ENCODE measurements at regions not wholly inside any gene's neighbourhood (a gene's known extent, or its start where the extent isn't known, plus 50 kb on each side); places are given as distances from the start of the nearest gene placed in this dataset.
"Not testable (repeated sequence)": the region's sequence is repeated elsewhere in the genome, so short reads cannot be mapped to it uniquely, and the experiment has no call there.

DNA sequence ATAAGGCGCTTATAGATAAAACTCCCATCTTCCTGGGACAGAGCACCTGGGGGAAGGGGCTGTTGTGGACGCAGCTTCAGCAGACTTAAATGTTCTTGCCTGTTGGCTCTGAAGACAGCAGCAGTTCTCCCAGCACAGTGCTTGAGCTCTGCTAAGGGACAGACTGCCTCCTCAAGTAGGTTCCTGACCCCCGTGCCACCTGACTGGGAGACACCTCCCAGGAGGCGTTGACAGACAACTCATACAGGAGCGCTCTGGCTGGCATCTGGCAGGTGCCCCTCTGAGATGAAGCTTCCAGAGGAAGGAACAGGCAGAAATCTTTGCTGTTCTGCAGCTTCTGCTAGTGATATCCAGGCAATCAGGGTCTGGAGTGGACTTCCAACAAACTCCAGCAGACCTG is 383.1 kb upstream of the EMCN start:
- not testable (repeated sequence) for DNase-seq

- no peak for DNase-seq
Observed at GRCh38 chr4:100900134-100900533, 382.3 kb upstream of the EMCN start.

GRCh38 chr4:100898844-100899243 is 381.0 kb upstream of the EMCN start:
- no peak for DNase-seq

GRCh38 chr4:100895556-100896197 is 377.9 kb upstream of the EMCN start:
- DNase-seq, result no peak

DNA sequence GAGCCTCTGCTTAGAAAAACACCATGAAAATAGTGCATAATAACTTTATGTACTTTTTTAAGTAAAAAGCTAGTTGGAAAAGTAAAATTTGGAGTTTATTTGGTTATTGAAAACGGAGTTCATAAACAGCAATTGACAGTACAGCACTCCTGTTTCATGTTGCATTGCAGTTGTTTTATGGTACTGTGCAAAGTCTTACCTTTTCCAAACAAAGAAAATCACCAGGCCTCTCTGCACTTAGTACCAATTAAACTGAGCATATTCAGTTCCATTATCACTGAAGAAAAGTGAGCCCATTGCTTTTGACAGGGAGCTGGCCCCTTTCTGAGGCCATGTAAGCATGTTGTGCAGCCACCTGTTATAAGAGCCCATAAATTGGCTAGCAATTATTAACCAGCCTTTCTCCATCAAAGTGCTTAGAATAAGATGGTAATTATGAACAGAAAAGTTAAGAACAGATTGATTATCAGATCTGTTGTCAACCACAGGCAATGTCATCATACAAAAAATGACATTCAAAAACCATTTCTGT is 376.6 kb upstream of the EMCN start:
- no peak for DNase-seq

DNA sequence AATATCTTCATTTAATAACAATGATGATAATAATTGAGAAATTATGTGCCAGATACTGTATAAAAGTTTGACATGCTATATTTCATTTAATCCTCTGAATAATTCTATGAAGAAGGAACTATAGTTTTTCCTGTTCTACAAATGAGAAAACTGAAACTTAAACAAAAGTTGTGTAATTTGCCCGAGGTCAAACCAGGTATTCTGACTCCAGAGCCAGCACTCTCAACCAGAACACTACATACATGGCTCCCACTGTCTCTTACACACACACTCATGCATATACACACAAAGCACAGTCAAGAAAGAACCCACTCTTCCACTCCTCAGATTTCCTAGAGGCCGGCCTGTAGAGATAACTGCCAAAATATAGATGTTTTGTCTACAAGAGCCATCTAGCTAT is 374.0 kb upstream of the EMCN start:
- no peak for DNase-seq

- no peak for DNase-seq
Observed at GRCh38 chr4:100889898-100890297, 372.1 kb upstream of the EMCN start.

- DNase-seq, result no peak
Observed at GRCh38 chr4:100889401-100889800, 371.6 kb upstream of the EMCN start.

- no peak for DNase-seq
Observed at GRCh38 chr4:100882661-100883060, 364.8 kb upstream of the EMCN start.

GRCh38 chr4:100881283-100881682 is 363.5 kb upstream of the EMCN start:
- no peak for DNase-seq

DNA sequence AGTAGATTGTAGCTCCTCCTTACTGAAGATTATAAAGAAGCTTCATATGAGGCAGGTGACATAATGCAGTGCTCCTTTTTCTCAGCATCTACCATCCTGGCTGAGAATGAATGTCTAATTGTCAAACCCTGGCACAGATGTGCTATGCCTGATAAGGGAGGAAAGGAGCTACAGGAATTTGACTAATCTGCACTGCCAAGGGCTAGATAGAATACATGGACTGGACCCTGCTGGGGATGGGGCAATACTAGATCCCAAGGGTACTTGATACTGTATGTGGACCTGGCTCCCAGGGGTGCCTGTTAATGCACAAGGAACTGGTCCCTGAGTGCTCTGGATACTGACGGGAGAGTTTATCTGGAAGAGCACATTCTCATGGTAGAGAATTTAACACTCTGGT is 362.2 kb upstream of the EMCN start:
- DNase-seq, result no peak

- no peak for DNase-seq
Observed at GRCh38 chr4:100879471-100879870, 361.6 kb upstream of the EMCN start.

- DNase-seq, result no peak
Observed at GRCh38 chr4:100876546-100876945, 358.7 kb upstream of the EMCN start.

DNA sequence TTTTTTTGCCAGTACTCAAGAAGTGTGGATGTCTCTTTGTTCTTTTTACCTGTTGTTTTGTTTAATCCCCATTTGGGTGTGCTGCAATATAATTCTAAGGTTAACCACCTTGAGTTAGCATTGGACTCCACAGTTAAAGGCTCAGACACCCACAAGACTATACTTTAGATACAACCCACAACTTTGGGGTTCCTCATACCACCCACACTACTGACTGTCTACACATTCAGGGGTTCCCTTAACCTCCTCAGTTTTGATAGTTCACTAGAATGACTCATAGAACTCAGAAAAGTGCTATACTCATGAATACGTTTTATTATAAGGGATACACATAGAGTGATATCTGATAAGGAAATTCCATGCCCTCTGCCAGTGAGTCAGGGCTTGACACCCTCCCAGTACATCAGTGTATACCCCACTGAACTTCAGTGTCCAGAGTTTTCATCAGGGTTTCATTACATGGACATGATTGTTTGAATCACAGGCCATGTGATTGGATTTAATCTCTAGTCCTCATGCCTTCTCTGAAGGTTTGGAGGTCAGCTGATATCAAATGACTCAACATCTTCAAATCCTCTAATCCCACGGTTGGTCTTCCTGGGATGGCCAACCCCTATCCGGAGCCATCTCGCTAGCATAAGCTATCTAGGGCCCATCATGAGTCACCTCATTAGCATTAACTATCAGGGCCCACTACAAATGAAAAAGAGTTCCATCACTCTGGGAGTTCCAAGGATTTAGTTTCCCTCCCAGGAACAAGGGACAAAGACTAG is 357.7 kb upstream of the EMCN start:
- DNase-seq, result no peak

GRCh38 chr4:100872811-100873210 is 355.0 kb upstream of the EMCN start:
- no peak for DNase-seq

DNA sequence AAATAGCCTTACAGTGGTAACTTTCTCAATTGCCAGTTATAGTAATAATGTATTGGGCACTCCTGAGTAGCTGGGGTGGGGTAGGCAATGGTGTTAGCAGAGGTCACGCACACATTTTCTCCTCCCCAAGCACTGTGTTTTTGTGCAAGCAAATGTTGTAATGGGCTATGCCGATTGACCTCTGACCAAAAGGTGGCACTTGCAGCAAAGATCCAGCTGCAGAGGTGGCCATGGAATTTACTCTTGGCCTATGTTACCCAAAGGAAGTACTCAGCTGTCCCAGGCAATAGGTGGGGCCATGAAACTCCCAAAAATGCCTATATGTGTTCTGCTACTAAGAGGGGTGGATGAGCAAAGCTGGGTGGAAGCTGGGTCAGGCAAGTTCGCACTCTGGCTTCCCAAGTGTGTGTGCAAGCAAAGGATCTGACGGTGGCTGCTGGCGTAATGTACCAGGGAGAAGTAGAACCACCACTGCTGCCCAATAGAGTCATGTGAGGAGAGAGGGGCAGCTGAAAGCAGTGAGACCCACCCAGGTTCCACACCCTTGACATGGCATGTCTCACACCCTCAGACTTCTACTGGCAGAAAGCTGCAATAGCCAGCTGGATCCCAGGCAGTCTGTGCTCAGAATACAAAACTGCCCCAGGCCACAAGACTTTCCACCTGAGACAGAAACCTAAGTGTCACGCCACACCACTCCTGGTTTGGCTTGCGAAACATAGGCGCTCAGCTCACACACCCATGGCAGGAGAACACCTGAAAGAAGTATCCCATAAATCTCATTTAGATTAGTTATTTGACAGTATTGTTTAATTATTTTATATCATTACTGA is 353.3 kb upstream of the EMCN start:
- no peak for DNase-seq

DNA sequence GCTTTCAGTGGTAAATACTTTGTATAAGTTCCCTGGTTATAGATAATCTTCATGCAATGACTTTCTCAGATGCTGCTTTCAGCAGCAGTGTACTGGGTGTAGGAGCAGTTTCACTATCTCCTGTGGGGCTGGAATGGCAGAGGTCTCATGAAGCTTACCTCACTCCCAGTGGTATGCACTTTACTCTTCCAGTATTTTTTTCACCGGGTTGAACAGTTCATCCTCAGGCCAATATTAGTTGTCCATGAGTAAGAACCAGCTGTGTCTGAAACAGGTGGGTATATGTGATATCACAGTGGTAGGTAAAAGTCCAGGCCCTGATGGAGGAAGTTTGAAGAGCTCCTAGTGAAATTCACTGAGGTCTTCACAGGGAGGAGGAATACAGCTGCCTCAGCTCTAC is 351.5 kb upstream of the EMCN start:
- DNase-seq, result no peak

DNA sequence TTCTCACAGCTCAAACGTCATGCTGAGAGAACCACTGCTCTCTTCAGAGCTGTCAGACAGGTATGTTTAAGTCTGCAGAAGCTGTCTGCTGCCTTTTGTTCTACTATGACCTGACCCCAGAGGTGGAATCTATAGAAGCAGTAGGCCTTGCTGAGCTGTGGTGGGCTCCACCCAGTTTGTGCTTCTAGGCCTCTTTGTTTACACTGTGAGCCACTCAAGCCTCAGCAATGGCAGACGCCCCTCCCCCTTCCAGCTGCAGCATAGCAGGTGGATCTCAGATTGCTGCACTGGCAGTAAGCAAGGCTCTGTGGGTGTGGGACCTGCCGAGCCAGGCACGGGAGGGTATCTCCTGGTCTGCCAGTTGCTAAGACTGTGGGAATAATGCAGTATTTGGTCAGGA is 350.5 kb upstream of the EMCN start:
- peak; percentile 40 for DNase-seq

GRCh38 chr4:100852326-100852725 is 334.5 kb upstream of the EMCN start:
- DNase-seq, result no peak

DNA sequence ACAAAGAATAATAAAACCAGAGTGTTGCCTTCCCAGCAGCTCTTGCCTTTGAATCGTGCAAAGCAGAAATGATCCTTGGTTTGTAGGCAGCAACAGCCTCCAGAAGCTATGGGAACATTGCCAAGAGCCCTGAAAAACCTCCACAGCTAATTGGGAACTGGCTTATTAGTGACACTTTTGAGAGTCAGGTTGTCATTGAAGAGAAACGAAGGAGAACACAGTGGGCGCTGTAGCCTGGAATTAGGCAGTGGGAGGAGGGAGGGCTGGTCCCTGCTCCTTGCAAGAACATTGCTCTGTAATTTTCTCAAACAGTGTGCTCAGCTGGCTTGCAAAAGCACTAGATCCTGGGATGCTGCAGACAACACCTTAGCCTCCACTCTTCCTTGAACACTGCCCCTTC is 331.5 kb upstream of the EMCN start:
- peak; percentile 72 for DNase-seq

DNA sequence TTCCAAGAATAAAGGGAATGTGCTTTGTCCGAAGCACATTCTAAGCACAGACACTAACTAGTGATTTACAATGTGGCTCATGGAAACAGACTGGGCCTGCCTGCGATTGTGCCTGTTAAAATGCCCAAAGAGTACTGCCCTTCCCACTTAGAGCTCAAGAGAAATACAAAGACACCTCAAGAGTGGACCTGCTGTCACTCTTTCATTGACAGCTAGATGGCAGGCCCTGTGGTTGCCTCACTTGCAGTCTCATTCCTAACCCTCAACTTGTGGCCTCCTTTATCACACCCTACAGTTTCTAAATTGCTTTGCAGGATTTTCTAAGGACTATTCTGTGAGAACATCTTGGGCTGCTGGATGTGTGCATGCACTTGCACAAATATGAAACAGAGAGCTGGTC is 331.0 kb upstream of the EMCN start:
- DNase-seq, result no peak

DNA sequence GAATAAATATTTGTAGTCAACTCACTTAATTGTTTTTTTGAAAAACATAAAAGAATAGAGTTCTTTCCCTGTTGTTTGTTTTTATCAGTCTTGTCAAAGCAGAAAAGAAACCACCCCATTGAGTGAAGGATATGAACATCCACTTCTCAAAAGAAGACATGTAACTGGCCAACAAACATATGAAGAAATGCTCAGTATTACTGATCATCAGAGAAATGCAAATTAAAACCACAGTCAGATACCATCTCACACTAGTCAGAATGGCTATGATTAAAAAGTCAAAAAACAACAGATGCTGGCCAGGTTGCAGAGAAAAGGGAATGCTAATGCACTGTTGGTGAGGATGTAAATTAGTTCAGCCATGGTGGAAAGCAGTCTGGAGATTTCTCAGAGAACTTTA is 326.1 kb upstream of the EMCN start:
- no peak for DNase-seq

DNA sequence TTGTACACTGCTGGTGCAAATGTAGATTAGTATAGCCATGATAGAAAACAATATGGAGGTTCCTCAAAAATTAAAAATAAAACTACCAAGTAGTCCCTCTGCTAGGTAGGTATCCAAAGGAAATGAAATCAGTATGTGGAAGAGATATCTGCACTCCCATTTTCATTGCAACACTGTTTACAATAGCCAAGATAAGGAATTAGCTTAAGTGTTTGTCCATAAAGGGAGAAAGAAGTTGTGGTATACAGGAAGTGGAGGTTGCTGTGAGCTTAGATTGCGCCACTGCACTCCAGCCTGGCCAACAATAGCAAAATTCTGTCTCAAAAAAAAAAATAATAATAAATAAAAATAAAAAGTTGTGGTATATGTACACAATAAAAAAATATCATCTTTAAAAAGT is 325.0 kb upstream of the EMCN start:
- no peak for DNase-seq

- no peak for DNase-seq
Observed at GRCh38 chr4:100841911-100842310, 324.1 kb upstream of the EMCN start.
